ENCODE measurements at regions not wholly inside any gene's neighbourhood (a gene's known extent, or its start where the extent isn't known, plus 50 kb on each side); places are given as distances from the start of the nearest gene placed in this dataset.

- ATAC-seq (no peak), DNase-seq (no peak)
- intact Hi-C loops (cut with micrococcal nuclease): no loop called here
Observed at GRCh38 chr10:128393546-128393945, 267.3 kb upstream of the MKI67 start.

- ATAC-seq (no peak), DNase-seq (no peak)
- intact Hi-C loops (cut with micrococcal nuclease): no loop called here
Observed at GRCh38 chr10:128398118-128398517, 271.9 kb upstream of the MKI67 start.

- intact Hi-C loops (cut with micrococcal nuclease): no loop called here
- ATAC-seq (no peak), DNase-seq (no peak)
Observed at GRCh38 chr10:128398999-128399398, 272.8 kb upstream of the MKI67 start.

GRCh38 chr10:128400564-128400963, 274.3 kb upstream of the MKI67 start:
- intact Hi-C loops (cut with micrococcal nuclease): no loop called here
- DNase-seq: no peak
- ATAC-seq: no peak

- DNase-seq (no peak), ATAC-seq (no peak)
- intact Hi-C loops (cut with micrococcal nuclease): no loop called here
Observed at GRCh38 chr10:128405450-128405849, 279.2 kb upstream of the MKI67 start.

- DNase-seq (no peak), ATAC-seq (no peak)
- intact Hi-C loops (cut with micrococcal nuclease): no loop called here
Observed at GRCh38 chr10:128411643-128412042, 285.4 kb upstream of the MKI67 start.

- intact Hi-C loops (cut with micrococcal nuclease): no loop called here
- DNase-seq (no peak), ATAC-seq (no peak)
Observed at GRCh38 chr10:128414568-128414967, 288.3 kb upstream of the MKI67 start.

- DNase-seq: no peak
- intact Hi-C loops (cut with micrococcal nuclease): no loop called here
- no peak for ATAC-seq
Observed at GRCh38 chr10:128416231-128416630, 290.0 kb upstream of the MKI67 start.

GRCh38 chr10:128417826-128418225, 291.6 kb upstream of the MKI67 start:
- intact Hi-C loops (cut with micrococcal nuclease): no loop called here

GRCh38 chr10:128418819-128419218, 292.6 kb upstream of the MKI67 start:
- no peak for DNase-seq
- ATAC-seq: no peak
- intact Hi-C loops (cut with micrococcal nuclease): no loop called here

More at GRCh38 chr10:128417826-128418225, 291.6 kb upstream of the MKI67 start:
- ATAC-seq (no peak), DNase-seq (no peak)

- intact Hi-C loops (cut with micrococcal nuclease): no loop called here
- no peak for ATAC-seq
- DNase-seq: no peak
Observed at GRCh38 chr10:128419466-128420019, 293.3 kb upstream of the MKI67 start.

- intact Hi-C loops (cut with micrococcal nuclease): no loop called here
- ATAC-seq: no peak
- DNase-seq: no peak
Observed at GRCh38 chr10:128420623-128421022, 294.4 kb upstream of the MKI67 start.

- intact Hi-C loops (cut with micrococcal nuclease): no loop called here
- DNase-seq (no peak), ATAC-seq (no peak)
Observed at GRCh38 chr10:128421371-128422160, 295.3 kb upstream of the MKI67 start.

- DNase-seq: no peak
- intact Hi-C loops (cut with micrococcal nuclease): no loop called here
- no peak for ATAC-seq
Observed at GRCh38 chr10:128422190-128422589, 296.0 kb upstream of the MKI67 start.

GRCh38 chr10:128422999-128423398, 296.8 kb upstream of the MKI67 start:
- intact Hi-C loops (cut with micrococcal nuclease): no loop called here
- ATAC-seq (no peak), DNase-seq (no peak)

- DNase-seq (no peak), ATAC-seq (no peak)
- intact Hi-C loops (cut with micrococcal nuclease): no loop called here
Observed at GRCh38 chr10:128429321-128429720, 303.1 kb upstream of the MKI67 start.

- intact Hi-C loops (cut with micrococcal nuclease): no loop called here
- ATAC-seq: no peak
- no peak for DNase-seq
Observed at GRCh38 chr10:128429835-128430513, 303.8 kb upstream of the MKI67 start.

GRCh38 chr10:128431083-128431482, 304.9 kb upstream of the MKI67 start:
- ATAC-seq (no peak), DNase-seq (no peak)
- intact Hi-C loops (cut with micrococcal nuclease): no loop called here

- ATAC-seq (no peak), DNase-seq (no peak)
- intact Hi-C loops (cut with micrococcal nuclease): no loop called here
Observed at GRCh38 chr10:128431506-128431905, 305.3 kb upstream of the MKI67 start.

GRCh38 chr10:128432011-128432410, 305.8 kb upstream of the MKI67 start:
- intact Hi-C loops (cut with micrococcal nuclease): no loop called here
- no peak for ATAC-seq
- DNase-seq: no peak

GRCh38 chr10:128432423-128432822, 306.2 kb upstream of the MKI67 start:
- DNase-seq (no peak), ATAC-seq (no peak)
- intact Hi-C loops (cut with micrococcal nuclease): no loop called here
